Central memory CD8-positive, alpha-beta T cell (primary cell): ENCODE measurements at regions not wholly inside any gene's neighbourhood (a gene's known extent, or its start where the extent isn't known, plus 50 kb on each side); places are given as distances from the start of the nearest gene placed in this dataset.

ENCODE experiments used
- ATAC-seq: fragments of 150-1000 bp; cut with Tn5 transposase; replicated peaks from 2 replicates; pipeline ENCODE4 v1.10.0; 2022; ENCODE audit warnings: mild to moderate bottlenecking, moderate FRiP score, moderate number of reproducible peaks; ENCODE audit not compliant: poor library complexity, severe bottlenecking; ENCODE audit errors: extremely low read depth
- DNase-seq, 2 donors: peaks; one replicate each; pipeline ENCODE4 v3.0.0; 2021; ENCODE audit warnings: low spot score in 2 of 2
- H3K27ac Mint-ChIP-seq: one replicate; pipeline ENCODE4 v1.8.0; 2022; ENCODE audit warnings: low read depth, mild to moderate bottlenecking, moderate library complexity, mixed read lengths
- H3K27me3 Mint-ChIP-seq: one replicate; pipeline ENCODE4 v1.8.0; 2022; ENCODE audit warnings: mixed read lengths
- H3K36me3 Mint-ChIP-seq: one replicate; pipeline ENCODE4 v1.8.0; 2022; ENCODE audit warnings: mild to moderate bottlenecking, moderate library complexity, mixed read lengths; ENCODE audit not compliant: insufficient read depth
- H3K4me1 Mint-ChIP-seq: one replicate; pipeline ENCODE4 v1.8.0; 2022; ENCODE audit warnings: mixed read lengths
- H3K4me3 Mint-ChIP-seq: one replicate; pipeline ENCODE4 v1.8.0; 2022; ENCODE audit warnings: mild to moderate bottlenecking, moderate library complexity, mixed read lengths
- H3K9me3 Mint-ChIP-seq: one replicate; pipeline ENCODE4 v1.8.0; 2022; ENCODE audit warnings: mixed read lengths

DNA sequence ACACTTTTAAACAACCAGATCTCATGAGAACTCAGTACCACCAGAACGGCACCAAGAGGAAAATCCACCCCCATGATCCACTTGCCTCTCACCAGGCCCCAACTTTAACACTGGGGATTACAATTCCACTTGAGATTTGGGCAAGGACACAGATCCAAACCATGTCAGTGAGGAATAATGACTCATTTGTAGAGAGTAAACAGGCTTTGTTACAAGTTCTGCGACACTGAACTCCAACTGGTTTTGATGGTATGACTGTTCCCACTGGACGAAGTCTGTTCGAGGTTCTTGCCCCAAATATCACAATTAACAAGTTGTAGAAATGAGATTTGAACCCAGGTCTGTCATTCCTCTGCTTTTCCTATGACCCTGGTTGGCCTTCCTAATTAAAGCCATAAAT lies 718.1 kb upstream of the ID2 start:
- H3K4me1 Mint-ChIP-seq, result no peaks in the 10 kb centered on the region
- DNase-seq (no peak), ATAC-seq (no peak)
- no peaks in the 10 kb centered on the region for H3K9me3 Mint-ChIP-seq
- H3K27me3 Mint-ChIP-seq, result no peaks in the 10 kb centered on the region
- no peaks in the 10 kb centered on the region for H3K36me3 Mint-ChIP-seq
- H3K4me3 Mint-ChIP-seq, result no peak overlapping the region
- H3K27ac Mint-ChIP-seq, result no peak overlapping the region

DNA sequence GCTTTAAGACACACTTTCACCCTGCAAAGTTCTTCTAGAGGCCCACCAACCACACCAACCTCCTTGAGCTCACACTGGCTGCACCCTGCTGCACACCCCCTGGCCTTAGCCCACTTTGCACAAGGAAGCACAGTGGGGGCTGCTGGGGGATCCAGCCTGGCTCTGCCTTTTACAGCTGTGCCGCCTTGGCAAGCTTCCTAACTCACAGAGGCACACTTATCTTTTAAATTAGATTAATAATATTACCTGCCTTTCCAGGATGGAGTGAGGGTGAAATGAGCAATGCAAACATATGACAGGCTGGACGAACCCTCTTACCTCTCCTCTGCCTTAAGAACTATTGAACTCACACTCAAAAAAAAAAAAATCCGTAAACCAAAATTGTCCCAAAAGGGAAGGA lies 715.8 kb upstream of the ID2 start:
- ATAC-seq, result no peak
- Mint-ChIP-seq H3K27ac (no peak overlapping the region), H3K36me3 (no peaks in the 10 kb centered on the region), H3K4me1 (no peaks in the 10 kb centered on the region), H3K4me3 (no peak overlapping the region), H3K27me3 (no peaks in the 10 kb centered on the region), H3K9me3 (no peaks in the 10 kb centered on the region)
- no peak for DNase-seq

DNA sequence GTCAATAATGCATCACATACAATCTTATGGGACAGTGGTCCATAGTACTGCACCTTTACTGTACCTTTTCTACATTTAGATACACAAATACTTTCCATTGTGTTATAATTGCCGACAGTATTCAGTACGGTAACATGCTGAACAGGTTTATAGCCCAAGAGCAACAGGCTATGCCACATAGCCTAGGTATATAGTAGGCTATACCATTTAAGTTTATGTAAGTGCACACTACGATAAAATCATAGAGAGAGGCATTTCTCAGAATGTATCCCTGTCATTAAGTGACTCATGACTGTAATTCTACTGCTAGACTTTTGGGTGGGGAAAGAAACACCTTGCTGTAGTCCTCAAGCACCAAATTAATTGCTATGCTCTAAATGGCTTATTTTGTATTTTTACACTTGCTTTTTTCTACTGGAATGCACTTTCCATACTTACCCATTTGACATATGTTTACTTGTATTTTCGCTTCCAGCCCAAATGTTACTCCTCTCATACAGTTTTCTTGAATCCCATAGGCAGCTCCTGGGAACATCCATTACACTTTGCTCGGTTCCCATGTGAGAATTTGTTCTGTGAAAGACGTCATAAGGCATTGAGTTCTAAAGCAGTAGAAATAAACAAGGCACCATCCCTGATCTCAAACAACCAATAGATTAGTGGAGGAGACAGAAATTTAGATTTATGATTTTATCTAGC lies 714.0 kb upstream of the ID2 start:
- Mint-ChIP-seq H3K27me3 (no peaks in the 10 kb centered on the region), H3K4me1 (no peaks in the 10 kb centered on the region)

DNA sequence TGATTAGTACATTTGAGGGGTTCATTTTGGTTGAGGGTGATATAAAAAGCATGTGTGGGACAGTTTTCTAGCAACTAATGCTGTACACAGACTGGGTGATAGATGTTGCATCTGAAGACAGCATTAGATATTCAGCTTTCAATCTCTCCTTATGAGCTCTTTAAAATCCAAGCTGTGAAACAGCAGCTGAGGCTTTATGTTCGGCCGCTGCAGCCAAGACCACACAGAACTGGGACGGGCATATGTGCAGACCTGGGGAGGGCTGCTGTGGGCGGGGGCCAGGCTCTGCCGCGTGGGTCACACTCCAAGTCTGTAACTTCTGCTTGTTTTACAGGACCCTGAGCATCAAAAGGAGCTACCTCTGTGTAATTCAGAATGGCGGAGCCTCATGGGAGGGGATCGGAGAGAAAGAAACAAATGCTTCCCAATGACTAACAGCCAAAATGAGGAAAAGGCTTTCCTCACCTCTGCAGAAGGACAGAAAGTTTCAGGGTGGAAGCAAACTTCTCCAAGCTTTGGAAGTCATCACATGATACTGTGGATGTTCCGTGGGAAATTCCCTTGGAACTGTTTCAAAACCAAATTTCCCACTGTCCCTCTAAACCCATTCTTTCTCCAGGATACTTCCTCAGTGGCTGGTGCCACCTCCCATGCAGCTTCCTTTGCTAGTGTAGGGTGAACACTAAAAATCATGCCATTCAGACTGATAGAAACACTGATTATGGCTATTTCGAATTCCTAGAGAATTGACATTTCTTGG lies 711.9 kb upstream of the ID2 start:
- H3K27me3 Mint-ChIP-seq, result no peaks in the 10 kb centered on the region
- DNase-seq, result no peak
- H3K27ac Mint-ChIP-seq, result no peak overlapping the region
- no peaks in the 10 kb centered on the region for H3K4me1 Mint-ChIP-seq
- no peaks in the 10 kb centered on the region for H3K36me3 Mint-ChIP-seq
- H3K4me3 Mint-ChIP-seq, result no peak overlapping the region
- no peak for ATAC-seq
- no peaks in the 10 kb centered on the region for H3K9me3 Mint-ChIP-seq

More for the DNA sequence above, 714.0 kb upstream of the ID2 start:
- Mint-ChIP-seq H3K36me3 (no peaks in the 10 kb centered on the region), H3K27ac (no peak overlapping the region), H3K9me3 (no peaks in the 10 kb centered on the region), H3K4me3 (no peak overlapping the region)
- no peak for DNase-seq
- ATAC-seq, result no peak

DNA sequence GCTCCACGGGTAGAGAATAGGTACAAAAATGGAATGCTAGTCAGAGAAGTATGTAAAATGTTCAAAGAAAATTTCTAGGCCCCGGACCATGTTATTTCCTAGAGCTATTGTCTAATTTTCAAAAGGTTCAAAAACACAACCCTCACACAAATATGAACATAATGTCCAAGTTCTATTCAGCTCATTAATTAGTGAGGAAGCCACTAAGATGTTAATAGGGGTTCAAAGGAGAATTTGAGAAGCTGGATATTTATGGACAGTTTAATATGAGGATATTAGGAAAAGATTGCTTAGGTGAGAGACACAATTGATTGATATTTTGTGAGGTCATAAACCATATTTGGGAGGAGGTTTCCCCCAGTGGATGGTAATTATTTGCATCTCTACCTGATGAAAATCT lies 710.6 kb upstream of the ID2 start:
- DNase-seq, result no peak
- H3K4me1 Mint-ChIP-seq, result no peaks in the 10 kb centered on the region
- H3K36me3 Mint-ChIP-seq, result no peaks in the 10 kb centered on the region
- no peaks in the 10 kb centered on the region for H3K9me3 Mint-ChIP-seq
- H3K27ac Mint-ChIP-seq, result no peak overlapping the region
- H3K27me3 Mint-ChIP-seq, result no peaks in the 10 kb centered on the region
- no peak for ATAC-seq
- H3K4me3 Mint-ChIP-seq, result no peak overlapping the region

DNA sequence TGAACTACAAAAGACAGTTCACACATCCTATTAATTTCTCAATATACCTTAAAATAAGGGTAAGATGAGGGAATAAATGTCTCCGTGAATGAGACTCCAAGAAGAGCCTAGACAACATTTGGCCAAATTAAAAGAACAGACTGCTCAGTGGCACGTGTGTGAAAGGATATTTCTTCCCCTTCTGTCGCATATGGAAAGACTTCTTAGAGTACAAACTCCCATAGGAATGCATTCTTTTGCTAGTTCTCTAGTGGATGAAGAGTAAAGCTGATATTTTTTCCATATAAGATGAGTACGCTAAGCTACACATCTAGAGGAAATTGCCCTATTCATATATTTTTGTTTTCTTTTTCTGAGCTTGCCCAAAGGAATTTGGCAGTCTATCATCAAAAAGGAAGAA lies 710.0 kb upstream of the ID2 start:
- no peak for ATAC-seq
- Mint-ChIP-seq H3K27me3 (no peaks in the 10 kb centered on the region), H3K4me1 (no peaks in the 10 kb centered on the region), H3K36me3 (no peaks in the 10 kb centered on the region), H3K9me3 (no peaks in the 10 kb centered on the region), H3K4me3 (no peak overlapping the region), H3K27ac (no peak overlapping the region)
- DNase-seq, result no peak

DNA sequence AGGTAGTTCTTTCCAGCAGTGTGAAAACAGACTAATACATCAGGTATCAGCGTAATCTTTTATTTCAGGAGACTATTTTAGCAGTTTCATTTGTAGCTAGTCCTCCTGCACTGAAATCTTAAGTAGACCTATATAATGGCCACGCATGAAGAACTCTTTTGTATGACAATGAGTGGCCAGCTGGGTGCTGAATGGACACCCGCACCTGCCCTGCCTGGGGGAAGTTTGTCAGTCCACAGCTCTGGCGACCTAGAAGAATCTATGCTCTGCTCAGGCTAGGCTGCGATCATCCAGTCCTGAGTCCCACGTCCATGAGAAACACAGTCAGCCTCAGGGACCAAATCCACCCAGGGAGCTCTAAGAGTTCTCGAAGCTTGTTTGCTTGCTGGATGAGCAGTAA lies 709.2 kb upstream of the ID2 start:
- H3K27ac Mint-ChIP-seq, result no peak overlapping the region
- ATAC-seq (no peak), DNase-seq (no peak)
- no peaks in the 10 kb centered on the region for H3K36me3 Mint-ChIP-seq
- no peaks in the 10 kb centered on the region for H3K27me3 Mint-ChIP-seq
- peaks cover 3% of the 10 kb centered on the region for H3K4me1 Mint-ChIP-seq
- H3K4me3 Mint-ChIP-seq, result no peak overlapping the region
- H3K9me3 Mint-ChIP-seq, result no peaks in the 10 kb centered on the region

DNA sequence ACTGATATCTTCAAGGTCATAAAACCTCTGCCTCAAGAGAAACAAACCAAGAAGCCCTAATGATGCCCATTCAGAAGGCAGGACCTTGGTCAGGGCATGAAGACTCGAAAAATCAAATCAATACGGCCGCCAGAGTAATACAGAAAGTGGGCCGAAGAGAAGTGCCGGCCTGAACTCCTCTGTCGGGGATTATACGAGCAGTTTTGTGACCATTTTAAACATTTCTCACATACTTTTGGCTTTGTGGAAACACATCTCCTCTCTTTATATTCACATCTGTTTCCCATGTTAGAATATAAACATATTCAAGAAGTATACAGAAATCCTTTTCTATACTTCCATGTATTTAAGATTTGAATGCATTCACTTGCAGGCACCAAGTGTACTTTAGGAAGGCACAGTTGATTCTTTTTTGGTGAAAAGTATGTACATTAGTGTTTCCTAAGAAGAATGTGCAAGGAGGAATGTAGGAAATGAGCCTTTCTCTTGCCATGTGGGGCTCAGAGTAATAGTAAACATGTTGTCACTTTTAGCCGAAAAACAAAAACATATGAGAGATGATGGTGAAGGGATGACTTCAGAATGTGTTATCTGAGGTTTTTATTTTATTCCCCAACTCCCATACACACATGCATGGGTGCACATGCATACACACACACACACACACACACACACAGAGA lies 707.9 kb upstream of the ID2 start:
- Mint-ChIP-seq H3K27ac (no peak overlapping the region), H3K36me3 (no peaks in the 10 kb centered on the region), H3K9me3 (no peaks in the 10 kb centered on the region), H3K27me3 (no peaks in the 10 kb centered on the region), H3K4me1 (peaks cover 14% of the 10 kb centered on the region), H3K4me3 (no peak overlapping the region)
- DNase-seq, result no peak
- ATAC-seq, result no peak

DNA sequence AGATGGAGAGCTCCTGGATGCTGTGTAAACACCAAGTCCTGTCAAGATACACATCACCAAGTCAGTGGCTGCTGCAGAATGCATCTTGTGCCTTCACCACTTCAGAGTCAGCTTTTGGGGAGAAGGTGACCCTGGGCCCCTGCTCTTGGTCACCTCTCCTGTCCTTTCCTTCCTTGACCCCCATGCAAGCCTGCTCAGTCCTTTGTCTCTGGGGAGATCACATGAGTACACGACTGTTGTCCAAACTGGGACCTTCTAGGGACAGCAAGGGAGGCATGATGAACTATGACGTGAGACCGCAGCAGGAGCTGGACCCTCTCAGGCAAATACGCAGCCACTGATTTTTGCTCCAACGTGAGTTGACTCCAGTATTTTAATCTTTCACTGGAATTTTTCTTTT lies 706.9 kb upstream of the ID2 start:
- Mint-ChIP-seq H3K36me3 (no peaks in the 10 kb centered on the region), H3K4me1 (peaks cover 14% of the 10 kb centered on the region), H3K9me3 (no peaks in the 10 kb centered on the region), H3K27ac (no peak overlapping the region), H3K4me3 (no peak overlapping the region), H3K27me3 (no peaks in the 10 kb centered on the region)
- ATAC-seq (no peak), DNase-seq (no peak)

DNA sequence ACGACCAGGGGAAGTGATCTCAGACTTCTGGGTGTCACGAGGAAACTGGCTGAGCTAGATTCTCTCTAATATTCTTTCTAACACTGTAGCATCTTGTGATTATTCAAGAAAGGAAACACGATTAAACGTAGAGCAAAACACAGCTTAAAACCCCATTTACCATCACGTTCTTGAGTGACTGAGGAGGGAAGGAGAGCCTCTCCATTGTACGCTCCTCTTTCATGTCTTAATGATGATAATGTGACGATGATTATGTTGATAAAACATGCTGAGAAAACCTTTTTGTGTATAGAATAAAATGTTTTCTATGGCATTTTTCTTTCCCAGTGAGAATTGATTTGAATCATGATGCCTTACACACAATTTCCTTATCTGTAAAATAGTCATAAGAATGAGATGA lies 705.6 kb upstream of the ID2 start:
- H3K27me3 Mint-ChIP-seq, result no peaks in the 10 kb centered on the region
- peaks cover 14% of the 10 kb centered on the region for H3K4me1 Mint-ChIP-seq
- H3K27ac Mint-ChIP-seq, result no peak overlapping the region
- H3K4me3 Mint-ChIP-seq, result no peak overlapping the region
- H3K36me3 Mint-ChIP-seq, result no peaks in the 10 kb centered on the region
- DNase-seq (no peak), ATAC-seq (no peak)
- no peaks in the 10 kb centered on the region for H3K9me3 Mint-ChIP-seq

DNA sequence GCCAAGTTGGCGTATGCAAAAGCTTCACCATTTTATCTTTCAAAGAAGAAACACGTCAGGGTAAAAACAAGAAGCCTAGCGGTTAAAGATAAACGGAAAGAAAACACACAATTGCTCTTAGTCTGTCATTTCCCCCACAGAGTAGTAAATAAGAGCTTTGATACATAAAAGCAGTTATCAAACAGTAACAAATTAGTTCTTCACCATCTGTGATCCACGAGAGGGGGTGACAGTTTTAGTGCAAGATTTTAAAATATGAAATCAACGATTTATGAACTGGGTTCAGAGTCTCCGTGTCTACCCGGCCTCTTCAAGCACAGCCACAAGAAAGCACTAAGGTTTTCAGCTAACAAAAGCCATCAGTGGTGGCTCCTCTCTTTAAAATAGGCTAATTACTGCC lies 703.9 kb upstream of the ID2 start:
- no peak overlapping the region for H3K4me3 Mint-ChIP-seq
- DNase-seq, result no peak

DNA sequence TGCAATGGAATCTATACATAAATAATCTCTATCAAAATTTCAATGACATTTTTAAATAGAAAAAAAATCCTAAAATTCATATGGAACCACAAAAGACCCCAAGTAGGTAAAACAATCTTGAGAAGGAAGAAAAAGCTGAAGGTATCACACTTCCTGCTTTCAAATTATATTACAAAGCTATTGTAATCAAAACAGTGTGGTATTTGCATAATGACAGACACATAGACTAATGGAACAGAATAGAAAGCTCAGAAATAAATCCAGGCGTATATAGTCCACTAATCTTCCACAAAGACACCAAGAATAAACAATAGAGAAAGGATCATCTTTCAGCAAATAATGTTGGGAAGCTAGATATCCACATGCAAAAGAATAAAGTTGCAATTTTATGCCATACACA lies 699.8 kb upstream of the ID2 start:
- ATAC-seq (no peak), DNase-seq (no peak)
- H3K36me3 Mint-ChIP-seq, result no peaks in the 10 kb centered on the region
- H3K4me3 Mint-ChIP-seq, result no peak overlapping the region
- H3K9me3 Mint-ChIP-seq, result no peaks in the 10 kb centered on the region
- peaks cover 14% of the 10 kb centered on the region for H3K4me1 Mint-ChIP-seq
- no peak overlapping the region for H3K27ac Mint-ChIP-seq
- no peaks in the 10 kb centered on the region for H3K27me3 Mint-ChIP-seq

More for the DNA sequence above, 703.9 kb upstream of the ID2 start:
- no peaks in the 10 kb centered on the region for H3K27me3 Mint-ChIP-seq
- no peak overlapping the region for H3K27ac Mint-ChIP-seq
- H3K4me1 Mint-ChIP-seq, result peaks cover 14% of the 10 kb centered on the region
- no peaks in the 10 kb centered on the region for H3K36me3 Mint-ChIP-seq
- H3K9me3 Mint-ChIP-seq, result no peaks in the 10 kb centered on the region
- peak; percentile 52 for ATAC-seq

DNA sequence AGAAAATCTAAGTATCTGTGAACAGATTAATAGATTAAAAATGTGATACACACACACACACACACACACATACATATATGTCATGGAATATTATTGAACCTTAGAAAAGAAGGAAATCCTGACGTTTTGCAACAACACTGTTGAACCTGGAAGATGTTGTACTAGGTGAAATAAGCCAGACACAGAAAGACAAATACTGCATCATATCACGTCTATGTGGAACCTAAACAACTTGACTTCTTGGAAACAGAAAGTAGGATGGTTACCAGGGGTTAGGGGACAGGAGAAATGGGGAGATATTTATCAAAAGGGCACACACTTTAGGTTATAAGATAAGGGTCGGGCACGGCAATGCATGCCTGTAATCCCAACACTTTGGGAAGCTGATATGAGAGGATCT lies 698.4 kb upstream of the ID2 start:
- no peak for DNase-seq
- H3K9me3 Mint-ChIP-seq, result no peaks in the 10 kb centered on the region
- no peak overlapping the region for H3K27ac Mint-ChIP-seq
- no peak for ATAC-seq
- H3K4me3 Mint-ChIP-seq, result no peak overlapping the region
- H3K36me3 Mint-ChIP-seq, result no peaks in the 10 kb centered on the region
- H3K27me3 Mint-ChIP-seq, result no peaks in the 10 kb centered on the region
- H3K4me1 Mint-ChIP-seq, result peaks cover 4% of the 10 kb centered on the region
